ENCODE measurements at regions not wholly inside any gene's neighbourhood (a gene's known extent, or its start where the extent isn't known, plus 50 kb on each side); places are given as distances from the start of the nearest gene placed in this dataset.
"Not testable (repeated sequence)": the region's sequence is repeated elsewhere in the genome, so short reads cannot be mapped to it uniquely, and the experiment has no call there.

GRCh38 chr7:79775911-79776310, 322.4 kb upstream of the MAGI2 start:
- DNase-seq, result no peak

DNA sequence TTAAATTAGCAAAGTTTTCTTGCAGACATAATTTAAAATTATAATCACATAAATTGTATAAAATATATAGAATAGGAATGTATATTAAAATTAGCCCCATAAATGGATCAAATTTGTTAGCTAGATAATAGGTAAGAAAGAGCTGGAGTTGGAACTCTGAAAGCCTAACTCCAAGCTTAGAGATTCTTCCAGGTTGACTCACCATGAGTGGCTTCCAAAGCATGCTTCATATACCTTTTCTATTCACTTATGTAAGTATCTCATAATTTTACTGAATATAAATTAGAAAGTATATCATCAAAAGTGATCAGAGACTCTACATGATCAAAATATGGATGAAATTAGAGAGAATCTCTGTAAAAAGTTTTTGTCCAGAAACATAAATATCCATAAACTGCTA, 320.7 kb upstream of the MAGI2 start:
- DNase-seq, result no peak

GRCh38 chr7:79770970-79771369, 317.5 kb upstream of the MAGI2 start:
- no peak for DNase-seq

- DNase-seq, result no peak
Observed at GRCh38 chr7:79770063-79770462, 316.6 kb upstream of the MAGI2 start.

- not testable (repeated sequence) for DNase-seq
Observed at GRCh38 chr7:79767876-79768560, 314.6 kb upstream of the MAGI2 start.

DNA sequence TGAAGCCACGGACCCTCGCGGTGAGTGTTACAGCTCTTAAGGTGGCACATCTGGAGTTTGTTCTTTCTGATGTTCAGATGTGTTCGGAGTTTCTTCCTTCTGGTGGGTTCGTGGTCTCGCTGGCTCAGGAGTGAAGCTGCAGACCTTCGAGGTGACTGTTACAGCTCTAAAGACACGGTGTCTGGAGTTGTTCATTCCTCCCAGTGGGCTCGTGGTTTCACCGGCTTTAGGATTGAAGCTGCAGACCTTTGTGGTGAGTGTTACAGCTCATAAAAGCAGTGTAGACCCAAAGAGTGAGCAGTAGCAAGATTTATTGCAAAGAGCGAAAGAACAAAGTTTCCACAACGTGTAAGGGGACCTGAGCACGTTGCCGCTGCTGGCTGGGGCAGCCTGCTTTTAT, 313.7 kb upstream of the MAGI2 start:
- DNase-seq, result not testable (repeated sequence)

DNA sequence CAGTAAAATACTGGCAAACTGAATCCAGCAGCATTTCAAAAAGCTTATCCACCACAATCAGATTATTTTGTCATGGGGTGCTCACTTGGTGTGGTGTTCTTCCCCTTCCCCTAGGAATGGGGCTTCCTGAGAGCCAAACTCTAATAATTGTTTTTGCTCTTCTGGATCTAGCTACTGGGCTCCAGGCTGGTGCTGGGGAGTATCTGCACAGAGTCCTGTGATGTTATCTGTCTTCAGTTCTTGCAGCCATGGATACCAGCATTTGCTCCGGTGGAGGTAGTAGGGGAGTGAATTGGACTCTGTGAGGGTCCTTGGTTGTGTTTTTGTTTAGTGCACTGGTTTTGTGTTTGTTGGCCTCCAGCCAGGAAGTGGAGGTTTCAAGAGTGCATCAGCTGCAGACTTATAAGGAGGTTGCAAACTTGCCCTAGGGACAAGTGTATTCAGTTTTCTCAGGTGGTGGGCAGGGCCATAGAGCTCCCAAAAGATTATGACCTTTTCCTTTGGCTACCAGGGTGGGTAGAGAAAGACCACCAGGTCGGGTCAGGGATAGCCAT, 308.5 kb upstream of the MAGI2 start:
- no peak for DNase-seq

- not testable (repeated sequence) for DNase-seq
Observed at GRCh38 chr7:79750941-79751340, 297.5 kb upstream of the MAGI2 start.

DNA sequence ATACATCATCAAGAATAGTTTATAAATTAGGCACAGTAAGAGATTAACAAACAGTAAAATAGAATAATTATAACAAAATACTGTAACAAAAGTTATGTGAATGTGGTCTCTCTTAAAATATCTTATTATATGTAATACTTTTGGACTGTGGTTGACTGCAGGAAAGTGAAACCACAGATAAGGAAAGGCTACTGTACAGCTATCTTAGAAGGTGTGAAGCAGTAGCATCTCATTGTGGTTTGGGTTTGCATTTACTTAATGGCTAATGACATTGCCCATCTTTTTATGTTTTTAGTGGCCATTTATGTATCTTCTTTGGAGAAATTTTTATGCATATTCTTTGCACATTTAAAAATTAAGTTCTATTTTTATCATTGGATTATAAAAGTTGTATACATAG, 296.4 kb upstream of the MAGI2 start:
- no peak for DNase-seq

DNA sequence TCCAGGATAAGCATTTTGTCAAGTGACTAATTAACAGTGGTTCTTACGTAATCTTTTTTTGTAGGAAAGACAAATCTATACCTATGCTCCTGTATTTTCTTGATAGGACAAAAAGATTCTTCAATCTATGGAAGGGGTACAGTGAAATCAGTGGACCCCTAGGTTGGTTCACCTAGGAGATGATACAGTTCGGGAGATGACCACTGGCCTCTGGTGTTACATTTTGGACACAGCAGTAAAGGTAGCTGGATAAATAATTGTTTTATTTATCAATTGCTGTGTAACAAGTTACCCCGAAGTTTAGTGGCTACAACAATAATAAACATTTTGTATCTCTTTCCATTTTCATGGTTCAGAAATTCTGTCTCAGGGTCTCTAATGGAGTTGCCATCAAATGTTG, 288.2 kb upstream of the MAGI2 start:
- DNase-seq, result no peak

DNA sequence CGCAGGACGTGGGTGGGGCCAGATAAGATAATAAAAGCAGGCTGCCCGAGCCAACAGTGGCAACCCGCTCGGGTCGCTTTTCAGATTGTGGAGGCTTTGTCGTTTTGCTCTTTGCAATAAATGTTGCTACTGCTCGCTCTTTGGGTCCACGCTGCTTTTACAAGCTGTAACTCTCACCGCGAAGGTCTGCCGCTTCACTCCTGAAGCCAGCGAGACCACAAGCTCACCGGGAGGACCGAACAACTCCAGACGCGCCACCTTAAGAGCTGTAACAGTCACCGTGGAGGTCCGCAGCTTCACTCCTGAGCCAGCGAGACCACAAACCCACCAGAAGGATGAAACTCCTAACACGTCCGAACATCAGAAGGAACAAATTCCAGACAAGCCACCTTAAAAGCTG, 286.6 kb upstream of the MAGI2 start:
- no peak for DNase-seq

- not testable (repeated sequence) for DNase-seq
Observed at GRCh38 chr7:79739036-79739709, 285.7 kb upstream of the MAGI2 start.

DNA sequence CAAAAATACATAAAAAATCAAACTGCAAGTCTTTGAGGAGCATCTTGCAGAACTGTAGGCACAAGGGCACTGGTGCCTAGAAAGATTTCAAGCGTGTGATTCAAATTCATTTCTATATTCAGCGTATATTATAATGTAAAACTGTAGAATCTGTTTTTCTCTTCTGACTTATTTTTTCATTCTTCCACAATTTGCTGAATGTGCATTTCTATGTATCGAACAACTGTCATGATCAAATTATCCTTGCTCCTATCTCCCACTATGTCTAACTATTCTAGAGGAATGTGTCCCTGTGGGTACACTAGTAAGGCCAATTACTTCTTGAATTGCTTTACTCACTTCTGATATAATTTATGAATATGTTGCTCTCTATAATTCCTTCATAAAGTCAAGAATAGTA, 283.0 kb upstream of the MAGI2 start:
- no peak for DNase-seq

DNA sequence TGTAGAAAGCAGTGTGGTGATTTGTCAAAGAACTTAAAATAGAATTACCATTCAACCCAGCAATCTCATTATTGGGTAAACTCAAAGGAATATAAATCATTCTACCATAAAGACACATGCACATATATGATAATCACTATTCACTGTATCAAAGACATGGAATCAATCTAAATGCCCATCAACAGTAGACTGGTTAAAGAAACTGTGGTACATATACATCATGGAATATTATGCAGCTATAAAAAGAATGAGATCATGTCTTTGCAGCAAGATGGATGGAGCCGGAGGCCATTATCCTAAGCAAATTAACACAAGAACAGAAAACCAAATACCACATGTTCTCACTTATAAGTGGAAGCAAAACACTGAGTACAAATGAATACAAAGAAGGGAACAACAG, 281.5 kb upstream of the MAGI2 start:
- no peak for DNase-seq

DNA sequence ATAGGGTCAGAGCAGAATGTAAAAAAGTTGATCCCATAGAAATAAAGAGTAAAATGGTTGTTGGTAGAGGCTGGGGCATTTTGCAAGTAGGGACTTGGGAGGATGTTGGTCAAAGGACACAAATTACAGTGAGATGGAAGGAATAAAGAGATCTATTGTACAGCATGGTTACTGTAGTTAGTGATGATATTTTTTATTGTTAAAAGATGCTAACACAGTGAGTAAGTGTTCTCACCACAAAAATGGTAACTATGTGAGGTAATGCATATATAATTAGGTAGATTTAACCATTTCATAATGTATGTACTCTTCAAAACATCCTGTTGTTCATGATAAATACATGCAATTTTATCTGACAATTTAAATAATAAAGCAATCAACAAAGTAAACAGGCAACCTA, 280.7 kb upstream of the MAGI2 start:
- DNase-seq, result no peak

DNA sequence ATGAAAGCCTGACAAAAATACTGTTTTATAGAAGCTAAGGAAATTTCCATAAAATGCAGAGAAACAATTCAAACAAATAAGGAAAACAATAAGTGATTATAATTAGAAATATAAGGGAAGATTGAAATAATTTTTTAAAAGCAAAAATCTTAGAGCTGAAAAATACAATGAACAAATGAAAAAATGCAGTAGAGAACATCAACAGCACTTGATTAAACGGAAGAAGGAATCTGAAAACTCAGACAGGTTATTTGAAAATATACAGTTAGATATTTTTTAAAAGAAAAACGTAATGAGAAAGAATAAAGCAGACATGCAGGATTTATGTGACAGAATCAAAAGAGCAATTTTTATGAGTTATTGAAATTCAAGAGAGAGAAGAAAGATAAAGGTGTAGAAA, 279.1 kb upstream of the MAGI2 start:
- no peak for DNase-seq

DNA sequence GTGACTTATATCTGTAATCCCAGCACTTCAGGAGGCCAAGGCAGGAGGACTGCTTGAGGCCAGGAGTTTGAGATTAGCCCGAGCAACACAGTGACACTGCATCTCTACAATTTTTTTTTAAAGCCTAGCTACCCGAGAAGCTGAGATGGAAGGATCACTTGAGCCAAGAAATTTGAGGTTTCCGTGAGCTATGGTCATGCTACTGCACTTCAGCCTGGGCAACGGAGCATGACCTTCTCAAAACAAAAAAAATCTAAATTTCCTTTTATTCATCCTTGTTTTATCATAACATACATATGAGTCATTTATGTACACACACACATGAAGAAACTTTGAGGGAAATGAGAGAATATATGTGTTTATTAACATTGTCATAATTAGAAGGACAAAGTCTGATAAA, 277.5 kb upstream of the MAGI2 start:
- DNase-seq, result no peak

GRCh38 chr7:79723833-79724618, 270.6 kb upstream of the MAGI2 start:
- no peak for DNase-seq

DNA sequence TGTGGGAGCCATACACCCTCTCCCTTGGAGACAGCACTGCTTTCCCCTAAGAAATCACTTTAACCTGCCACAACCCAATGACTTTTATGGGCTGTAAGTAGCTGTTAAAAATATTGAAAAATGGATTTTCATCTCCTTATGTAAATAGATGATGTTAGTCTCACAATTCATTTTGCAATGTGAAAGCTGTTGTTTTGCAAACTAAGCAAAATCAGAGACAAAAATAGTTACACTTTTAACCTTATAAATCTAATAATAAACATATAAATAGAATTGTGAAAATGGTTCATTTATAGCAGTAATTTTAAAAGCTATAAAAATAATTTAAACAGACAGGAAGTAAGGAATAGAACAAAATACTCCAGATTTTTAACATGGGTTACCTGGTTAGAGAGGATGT, 268.8 kb upstream of the MAGI2 start:
- no peak for DNase-seq

DNA sequence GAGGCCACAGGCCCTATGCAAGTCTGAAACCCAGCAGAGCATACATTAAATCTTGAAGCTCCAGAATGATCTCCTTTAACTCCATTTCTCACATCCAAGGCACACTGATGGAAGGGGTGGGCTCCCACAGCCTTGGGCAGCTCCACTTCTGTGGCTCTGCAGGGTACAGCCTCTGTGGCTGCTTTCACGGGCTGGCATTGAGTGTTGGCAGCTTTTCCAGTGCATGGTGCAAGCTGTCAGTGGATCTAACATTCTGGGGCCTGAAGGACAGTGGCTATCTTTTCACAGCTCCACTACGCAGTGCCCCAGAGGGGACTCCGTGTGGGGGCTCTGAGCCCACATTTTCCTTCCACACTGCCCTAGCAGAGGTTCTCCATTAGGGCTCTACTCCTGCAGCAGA, 265.7 kb upstream of the MAGI2 start:
- DNase-seq, result no peak

DNA sequence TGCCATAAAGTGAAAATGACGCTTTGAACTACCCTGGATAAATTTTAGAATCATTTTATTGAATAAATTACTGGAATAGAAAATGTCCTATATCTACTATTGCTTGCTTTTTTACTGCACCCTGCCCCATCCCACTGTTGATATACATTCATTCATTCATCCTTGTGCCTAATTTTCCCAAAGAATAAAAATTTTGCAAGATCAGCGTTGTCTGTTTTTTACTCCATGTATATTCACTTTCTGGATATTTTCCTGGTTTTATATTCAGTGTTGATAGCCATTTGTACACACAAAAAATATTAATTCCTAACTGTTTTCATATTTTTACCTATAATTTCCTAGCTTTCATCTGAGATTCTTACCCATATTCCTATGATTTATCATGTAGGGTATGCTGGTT, 262.9 kb upstream of the MAGI2 start:
- DNase-seq, result no peak

DNA sequence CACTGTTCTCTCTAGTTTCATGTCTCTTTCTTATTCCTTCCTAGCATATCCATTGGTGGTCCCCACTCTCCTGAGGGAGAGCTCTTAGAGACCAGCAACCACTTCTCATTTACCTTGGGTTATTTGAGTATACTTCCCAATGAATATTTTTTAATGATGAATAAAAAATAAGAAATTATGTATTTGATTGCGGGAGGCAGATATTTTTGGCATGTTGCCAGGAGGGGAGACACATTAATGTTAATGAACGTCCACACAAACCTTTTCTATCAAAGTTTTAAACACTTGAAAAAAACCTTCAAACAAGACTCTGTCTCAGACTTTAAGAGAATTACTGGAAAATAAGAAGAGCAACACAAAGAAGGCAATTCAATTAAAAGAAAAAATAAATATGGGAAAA, 260.6 kb upstream of the MAGI2 start:
- DNase-seq, result no peak

- peak; percentile 55 for DNase-seq
Observed at GRCh38 chr7:79713276-79713675, 259.8 kb upstream of the MAGI2 start.

DNA sequence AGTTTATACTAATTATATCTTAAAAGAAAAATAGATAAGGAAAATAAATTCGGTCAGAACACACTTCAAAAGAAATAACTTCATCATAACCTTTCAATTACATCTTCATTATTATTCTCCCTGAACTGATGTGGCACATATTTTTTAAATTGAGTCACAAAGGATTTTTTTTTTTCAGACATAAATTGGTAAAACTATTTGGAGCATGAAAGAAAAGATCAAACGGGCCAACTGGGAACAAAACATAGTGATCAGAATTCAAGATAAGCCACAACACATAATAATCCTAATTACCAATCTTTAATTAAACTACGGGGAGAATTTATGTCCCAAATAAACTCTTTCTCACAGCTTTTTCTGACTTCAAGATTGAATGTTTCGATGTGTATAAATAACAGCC, 258.2 kb upstream of the MAGI2 start:
- no peak for DNase-seq
